Mammary epithelial cell (primary cell): ENCODE measurements at regions not wholly inside any gene's neighbourhood (a gene's known extent, or its start where the extent isn't known, plus 50 kb on each side); places are given as distances from the start of the nearest gene placed in this dataset.
"Not testable (repeated sequence)": the region's sequence is repeated elsewhere in the genome, so short reads cannot be mapped to it uniquely, and the experiment has no call there.

Experiments used
- CTCF ChIP-seq, 2 donors: IDR thresholded peaks in 1 of 2; conservative IDR thresholded peaks in 1 of 2; 2 replicates each; pipeline ENCODE4 v1.5.1; 2011 to 2012; ENCODE audit warnings: inconsistent platforms in 2 of 2, low read length in 2 of 2, mild to moderate bottlenecking in 2 of 2, control low read depth in 1 of 2, low read depth in 1 of 2; ENCODE audit not compliant: insufficient read depth in 1 of 2; ENCODE audit errors: extremely low read depth in 1 of 2
- EZH2 ChIP-seq: IDR thresholded peaks from 2 replicates; pipeline ENCODE4 v1.6.1; 2012; ENCODE audit warnings: low read length, inconsistent platforms, borderline replicate concordance

- TF ChIP-seq EZH2; CTCF (conservative IDR thresholded peaks at IDR 0.05 in 1 of 2, IDR thresholded peaks at IDR 0.05 in 1 of 2; ENCODE audit: extremely low read depth in 1 of 2, insufficient read depth in 1 of 2, low read depth in 1 of 2, low read length in 2 of 2): not testable (repeated sequence)
These were observed 492.2 kb downstream of the ZNF33B start for GRCh38 chr10:42146165-42146564.
